Glutamatergic neuron (in vitro differentiated cells): ENCODE measurements at regions not wholly inside any gene's neighbourhood (a gene's known extent, or its start where the extent isn't known, plus 50 kb on each side); places are given as distances from the start of the nearest gene placed in this dataset.

Experiments used
- DNase-seq: peaks from one replicate; pipeline ENCODE4 v3.0.0; 2022
- H3K27ac Mint-ChIP-seq: one replicate; pipeline ENCODE4 v1.8.0; 2020; ENCODE audit warnings: mild to moderate bottlenecking, mixed read lengths, inconsistent platforms; ENCODE audit not compliant: unreplicated experiment
- H3K27me3 Mint-ChIP-seq: one replicate; pipeline ENCODE4 v1.8.0; 2020; ENCODE audit warnings: mild to moderate bottlenecking, moderate library complexity, mixed read lengths, inconsistent platforms; ENCODE audit not compliant: unreplicated experiment
- H3K36me3 Mint-ChIP-seq: one replicate; pipeline ENCODE4 v1.8.0; 2020; ENCODE audit warnings: mild to moderate bottlenecking, mixed read lengths, inconsistent platforms; ENCODE audit not compliant: unreplicated experiment
- H3K4me1 Mint-ChIP-seq: one replicate; pipeline ENCODE4 v1.8.0; 2020; ENCODE audit warnings: mild to moderate bottlenecking, low read depth, mixed read lengths, inconsistent platforms; ENCODE audit not compliant: unreplicated experiment
- H3K4me3 Mint-ChIP-seq: one replicate; pipeline ENCODE4 v1.8.0; 2020; ENCODE audit warnings: mild to moderate bottlenecking, mixed read lengths, inconsistent platforms; ENCODE audit not compliant: unreplicated experiment
- H3K9me3 Mint-ChIP-seq: one replicate; pipeline ENCODE4 v1.8.0; 2020; ENCODE audit warnings: mild to moderate bottlenecking, moderate library complexity, mixed read lengths, inconsistent platforms; ENCODE audit not compliant: unreplicated experiment
- TF ChIP-seq, protein P1 (sequence below): fragments of 200-600 bp; sonication (generic); IDR thresholded peaks from one replicate; pipeline ENCODE4 v1.5.0; 2021; ENCODE audit not compliant: partially characterized antibody, unreplicated experiment

- DNase-seq: no peak
- no peaks in the 10 kb centered on the region for H3K27me3 Mint-ChIP-seq
- no peak overlapping the region for H3K4me3 Mint-ChIP-seq
- peaks cover 3% of the 10 kb centered on the region for H3K9me3 Mint-ChIP-seq
- H3K36me3 Mint-ChIP-seq: peaks cover 5% of the 10 kb centered on the region
- TF ChIP-seq, protein P1, sequence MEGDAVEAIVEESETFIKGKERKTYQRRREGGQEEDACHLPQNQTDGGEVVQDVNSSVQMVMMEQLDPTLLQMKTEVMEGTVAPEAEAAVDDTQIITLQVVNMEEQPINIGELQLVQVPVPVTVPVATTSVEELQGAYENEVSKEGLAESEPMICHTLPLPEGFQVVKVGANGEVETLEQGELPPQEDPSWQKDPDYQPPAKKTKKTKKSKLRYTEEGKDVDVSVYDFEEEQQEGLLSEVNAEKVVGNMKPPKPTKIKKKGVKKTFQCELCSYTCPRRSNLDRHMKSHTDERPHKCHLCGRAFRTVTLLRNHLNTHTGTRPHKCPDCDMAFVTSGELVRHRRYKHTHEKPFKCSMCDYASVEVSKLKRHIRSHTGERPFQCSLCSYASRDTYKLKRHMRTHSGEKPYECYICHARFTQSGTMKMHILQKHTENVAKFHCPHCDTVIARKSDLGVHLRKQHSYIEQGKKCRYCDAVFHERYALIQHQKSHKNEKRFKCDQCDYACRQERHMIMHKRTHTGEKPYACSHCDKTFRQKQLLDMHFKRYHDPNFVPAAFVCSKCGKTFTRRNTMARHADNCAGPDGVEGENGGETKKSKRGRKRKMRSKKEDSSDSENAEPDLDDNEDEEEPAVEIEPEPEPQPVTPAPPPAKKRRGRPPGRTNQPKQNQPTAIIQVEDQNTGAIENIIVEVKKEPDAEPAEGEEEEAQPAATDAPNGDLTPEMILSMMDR: no peak
- peaks cover 15% of the 10 kb centered on the region for H3K4me1 Mint-ChIP-seq
- H3K27ac Mint-ChIP-seq: no peak overlapping the region
These were observed 360.6 kb downstream of the ZNF521 start for GRCh38 chr18:24991141-24992060.

GRCh38 chr18:24992491-24992890 is 359.5 kb downstream of the ZNF521 start:
- TF ChIP-seq, protein P1: no peak
- no peak overlapping the region for H3K27ac Mint-ChIP-seq
- H3K36me3 Mint-ChIP-seq: peaks cover 5% of the 10 kb centered on the region
- H3K9me3 Mint-ChIP-seq: peaks cover 3% of the 10 kb centered on the region
- H3K4me1 Mint-ChIP-seq: peaks cover 13% of the 10 kb centered on the region
- DNase-seq: no peak
- H3K4me3 Mint-ChIP-seq: no peak overlapping the region
- H3K27me3 Mint-ChIP-seq: no peaks in the 10 kb centered on the region

DNA sequence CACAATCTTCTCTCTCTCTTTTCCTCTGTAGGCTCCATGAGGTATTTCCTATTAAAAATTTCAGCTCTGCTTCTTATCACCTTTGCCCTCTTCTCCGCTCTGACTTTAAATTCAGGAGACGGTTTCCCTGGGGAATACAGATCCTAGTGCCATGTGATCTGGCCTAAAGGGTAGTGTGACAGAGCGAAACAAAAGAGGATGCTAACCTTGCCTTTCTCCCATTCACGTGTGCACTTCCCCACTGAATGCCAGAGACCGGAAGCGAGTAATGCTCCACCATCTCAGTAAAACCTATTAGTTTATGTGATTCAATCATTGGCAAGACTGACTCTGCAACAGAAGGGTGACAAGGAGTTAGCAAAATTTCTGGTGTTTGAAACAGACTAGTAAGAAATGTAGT is 358.3 kb downstream of the ZNF521 start:
- TF ChIP-seq, protein P1: no peak
- Mint-ChIP-seq H3K4me1 (peaks cover 13% of the 10 kb centered on the region), H3K4me3 (no peak overlapping the region), H3K27me3 (no peaks in the 10 kb centered on the region), H3K9me3 (peaks cover 3% of the 10 kb centered on the region), H3K36me3 (peaks cover 5% of the 10 kb centered on the region), H3K27ac (no peak overlapping the region)
- DNase-seq: no peak

DNA sequence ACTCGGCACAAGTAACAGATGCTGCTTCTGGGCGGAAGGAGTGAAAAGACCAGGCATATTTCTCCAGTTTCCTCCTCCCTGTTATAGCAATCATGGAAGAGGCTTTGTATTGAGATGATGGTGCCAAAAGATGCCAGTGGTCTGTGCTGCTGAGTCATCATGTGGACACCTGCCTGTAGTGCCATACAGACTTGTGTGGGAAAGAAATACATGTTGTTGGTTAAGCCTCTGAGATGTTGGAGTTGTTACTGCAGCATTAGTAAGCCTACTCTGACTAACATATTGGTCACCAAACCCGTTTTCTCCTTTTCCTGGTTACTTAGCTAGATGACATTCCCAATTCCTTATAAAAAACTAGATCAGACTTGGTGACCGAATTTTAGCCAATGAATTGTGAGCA is 356.9 kb downstream of the ZNF521 start:
- no peak for DNase-seq
- H3K27me3 Mint-ChIP-seq: no peaks in the 10 kb centered on the region
- no peak overlapping the region for H3K4me3 Mint-ChIP-seq
- H3K36me3 Mint-ChIP-seq: peaks cover 11% of the 10 kb centered on the region
- TF ChIP-seq, protein P1: no peak
- peaks cover 13% of the 10 kb centered on the region for H3K4me1 Mint-ChIP-seq
- H3K9me3 Mint-ChIP-seq: peaks cover 5% of the 10 kb centered on the region
- H3K27ac Mint-ChIP-seq: no peak overlapping the region

GRCh38 chr18:24995755-24996154 is 356.2 kb downstream of the ZNF521 start:
- Mint-ChIP-seq H3K9me3 (peaks cover 5% of the 10 kb centered on the region), H3K27ac (no peak overlapping the region), H3K4me3 (no peak overlapping the region), H3K4me1 (peaks cover 13% of the 10 kb centered on the region), H3K27me3 (no peaks in the 10 kb centered on the region), H3K36me3 (peaks cover 11% of the 10 kb centered on the region)
- TF ChIP-seq, protein P1: no peak
- no peak for DNase-seq
